DND-41 (cell line): ENCODE measurements at regions not wholly inside any gene's neighbourhood (a gene's known extent, or its start where the extent isn't known, plus 50 kb on each side); places are given as distances from the start of the nearest gene placed in this dataset.

Experiments used
- EZH2 ChIP-seq: IDR thresholded peaks from 3 replicates; pipeline ENCODE4 v1.6.1; 2012; ENCODE audit warnings: borderline replicate concordance, low read depth, mild to moderate bottlenecking, moderate library complexity, low read length, inconsistent platforms; ENCODE audit not compliant: severe bottlenecking
- TF ChIP-seq, protein P1 (sequence below): IDR thresholded peaks from 2 replicates; pipeline ENCODE4 v1.5.1; 2012; ENCODE audit warnings: borderline replicate concordance, low read length, moderate library complexity, mild to moderate bottlenecking; ENCODE audit not compliant: poor library complexity, severe bottlenecking; ENCODE audit errors: extremely low read depth

DNA sequence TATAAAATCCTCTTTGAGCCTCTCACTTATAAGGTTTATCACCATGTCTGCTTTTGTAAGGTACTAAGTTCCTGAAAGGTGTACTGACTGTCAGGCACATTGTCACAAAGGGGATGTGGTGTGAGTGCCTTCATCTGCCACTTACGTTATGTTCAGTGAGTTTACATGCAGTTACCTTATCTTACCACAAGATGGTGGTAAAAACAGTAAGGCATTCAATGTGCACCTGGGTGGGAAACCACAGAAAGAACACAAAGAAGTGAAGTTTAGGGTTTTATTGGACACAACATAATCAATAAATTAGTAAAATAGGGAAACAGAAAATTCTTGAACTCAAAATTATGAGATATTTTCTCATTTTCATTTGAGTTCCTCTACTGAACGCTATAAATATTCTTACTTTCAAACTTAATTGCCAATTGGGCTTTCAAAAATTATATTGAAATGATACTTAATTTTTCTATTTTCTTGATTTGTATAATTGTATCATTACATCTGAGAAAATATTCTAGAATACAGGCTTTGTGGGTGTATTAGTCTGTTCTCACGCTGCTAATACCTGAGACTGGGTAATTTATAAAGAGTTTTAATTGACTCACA is 650.8 kb downstream of the PCDH7 start:
- TF ChIP-seq, protein P1, sequence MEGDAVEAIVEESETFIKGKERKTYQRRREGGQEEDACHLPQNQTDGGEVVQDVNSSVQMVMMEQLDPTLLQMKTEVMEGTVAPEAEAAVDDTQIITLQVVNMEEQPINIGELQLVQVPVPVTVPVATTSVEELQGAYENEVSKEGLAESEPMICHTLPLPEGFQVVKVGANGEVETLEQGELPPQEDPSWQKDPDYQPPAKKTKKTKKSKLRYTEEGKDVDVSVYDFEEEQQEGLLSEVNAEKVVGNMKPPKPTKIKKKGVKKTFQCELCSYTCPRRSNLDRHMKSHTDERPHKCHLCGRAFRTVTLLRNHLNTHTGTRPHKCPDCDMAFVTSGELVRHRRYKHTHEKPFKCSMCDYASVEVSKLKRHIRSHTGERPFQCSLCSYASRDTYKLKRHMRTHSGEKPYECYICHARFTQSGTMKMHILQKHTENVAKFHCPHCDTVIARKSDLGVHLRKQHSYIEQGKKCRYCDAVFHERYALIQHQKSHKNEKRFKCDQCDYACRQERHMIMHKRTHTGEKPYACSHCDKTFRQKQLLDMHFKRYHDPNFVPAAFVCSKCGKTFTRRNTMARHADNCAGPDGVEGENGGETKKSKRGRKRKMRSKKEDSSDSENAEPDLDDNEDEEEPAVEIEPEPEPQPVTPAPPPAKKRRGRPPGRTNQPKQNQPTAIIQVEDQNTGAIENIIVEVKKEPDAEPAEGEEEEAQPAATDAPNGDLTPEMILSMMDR: peak; percentile 79
- TF ChIP-seq EZH2: no peak
